ENCODE measurements at regions not wholly inside any gene's neighbourhood (a gene's known extent, or its start where the extent isn't known, plus 50 kb on each side); places are given as distances from the start of the nearest gene placed in this dataset.

DNA sequence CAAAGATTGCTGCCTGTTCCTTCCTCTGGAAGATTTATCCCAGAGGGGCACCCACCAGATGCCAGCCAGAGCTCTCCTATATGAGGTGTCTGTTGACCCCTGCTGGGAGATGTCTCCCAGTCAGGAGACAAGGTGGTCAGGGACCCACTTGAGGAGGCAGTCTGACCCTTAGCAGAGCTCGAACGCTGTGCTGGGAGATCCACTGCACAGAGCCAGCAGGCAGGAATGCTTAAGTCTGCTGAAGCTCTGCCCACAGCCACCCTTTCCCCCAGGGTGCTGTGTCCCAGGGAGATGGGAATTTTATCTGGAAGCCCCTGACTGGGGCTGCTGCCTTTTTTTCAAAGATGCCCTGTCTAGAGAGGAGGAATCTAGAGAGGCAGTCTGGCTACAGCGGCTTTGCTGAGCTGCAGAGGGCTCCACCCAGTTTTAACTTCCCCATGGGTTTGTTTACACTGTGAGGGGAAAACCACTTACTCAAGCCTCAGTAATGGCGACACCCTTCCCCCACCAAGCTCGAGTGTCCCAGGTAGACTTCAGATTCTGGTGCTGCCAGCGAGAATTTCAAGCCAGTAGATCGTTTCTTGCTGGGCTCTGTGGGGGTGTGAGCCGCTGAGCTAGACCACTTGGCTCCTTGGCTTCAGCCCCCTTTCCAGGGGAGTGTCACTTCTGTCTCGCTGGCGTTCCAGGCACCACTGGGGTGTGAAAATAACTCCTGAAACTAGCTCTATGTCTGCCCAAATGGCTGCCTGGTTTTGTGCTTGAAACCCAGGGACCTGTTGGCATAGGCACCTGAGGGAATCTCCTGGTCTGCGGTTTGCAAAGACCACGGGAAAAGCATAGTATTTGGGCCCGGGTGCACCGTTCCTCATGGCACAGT is 51.1 kb upstream of the PDC start:
- Histone ChIP-seq H3K9me3 (peaks cover 0 to 6% (median 0%) of the 10 kb centered on the region in 4 donors), H3K27me3 (no peaks in the 10 kb centered on the region), H3K36me3 (no peaks in the 10 kb centered on the region), H3K27ac (replicated peaks in 1 of 4) (no peak overlapping the region), H3K4me1 (no peaks in the 10 kb centered on the region), H3K4me3 (no peak overlapping the region)
- 64% methylated on average over 12 of the region's 14 CpGs for WGBS
- intact Hi-C loops (cut with DNase I) = no loop called here
- no peak for TF ChIP-seq POLR2AphosphoS5 (IDR thresholded peaks at IDR 0.05)
- TF ChIP-seq, protein P1, sequence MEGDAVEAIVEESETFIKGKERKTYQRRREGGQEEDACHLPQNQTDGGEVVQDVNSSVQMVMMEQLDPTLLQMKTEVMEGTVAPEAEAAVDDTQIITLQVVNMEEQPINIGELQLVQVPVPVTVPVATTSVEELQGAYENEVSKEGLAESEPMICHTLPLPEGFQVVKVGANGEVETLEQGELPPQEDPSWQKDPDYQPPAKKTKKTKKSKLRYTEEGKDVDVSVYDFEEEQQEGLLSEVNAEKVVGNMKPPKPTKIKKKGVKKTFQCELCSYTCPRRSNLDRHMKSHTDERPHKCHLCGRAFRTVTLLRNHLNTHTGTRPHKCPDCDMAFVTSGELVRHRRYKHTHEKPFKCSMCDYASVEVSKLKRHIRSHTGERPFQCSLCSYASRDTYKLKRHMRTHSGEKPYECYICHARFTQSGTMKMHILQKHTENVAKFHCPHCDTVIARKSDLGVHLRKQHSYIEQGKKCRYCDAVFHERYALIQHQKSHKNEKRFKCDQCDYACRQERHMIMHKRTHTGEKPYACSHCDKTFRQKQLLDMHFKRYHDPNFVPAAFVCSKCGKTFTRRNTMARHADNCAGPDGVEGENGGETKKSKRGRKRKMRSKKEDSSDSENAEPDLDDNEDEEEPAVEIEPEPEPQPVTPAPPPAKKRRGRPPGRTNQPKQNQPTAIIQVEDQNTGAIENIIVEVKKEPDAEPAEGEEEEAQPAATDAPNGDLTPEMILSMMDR (IDR thresholded peaks at IDR 0.05) = no peak
- no peak for TF ChIP-seq POLR2A (IDR thresholded peaks at IDR 0.05; ENCODE audit: low read depth)
- TF ChIP-seq EP300 (IDR thresholded peaks at IDR 0.05) = no peak
- no peak for DNase-seq (ENCODE audit: extremely low spot score)

Measured in esophagus muscularis mucosa (tissue), 4 donors.